ENCODE measurements at regions not wholly inside any gene's neighbourhood (a gene's known extent, or its start where the extent isn't known, plus 50 kb on each side); places are given as distances from the start of the nearest gene placed in this dataset.

DNA sequence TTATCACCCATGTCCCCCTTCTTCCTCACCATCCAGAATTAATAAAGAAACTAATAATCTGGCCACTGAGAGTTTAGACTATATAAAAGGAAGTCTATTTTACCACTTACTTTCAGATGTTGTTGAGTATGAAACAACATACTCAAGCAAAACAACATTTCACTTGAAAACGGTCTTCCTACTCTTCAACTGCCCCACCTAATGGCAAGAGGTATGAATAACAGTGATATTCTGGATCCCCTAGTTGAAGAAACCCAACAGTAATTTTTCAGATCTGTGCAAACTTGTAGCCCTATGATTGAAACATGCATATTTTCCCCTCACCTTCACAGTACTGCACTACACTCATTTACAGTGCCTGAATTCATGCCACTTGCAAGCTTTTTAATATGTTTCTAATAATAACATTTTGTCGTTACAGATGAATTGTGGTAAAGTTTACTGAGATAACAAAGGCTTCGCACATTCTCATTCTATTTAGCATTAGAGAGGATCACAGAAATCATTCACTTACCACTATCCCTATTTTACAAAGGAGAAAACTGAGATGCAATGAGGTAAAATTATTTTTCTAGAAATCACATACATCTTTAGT is 267.9 kb upstream of the PDE4D start:
- TF ChIP-seq, protein P1, sequence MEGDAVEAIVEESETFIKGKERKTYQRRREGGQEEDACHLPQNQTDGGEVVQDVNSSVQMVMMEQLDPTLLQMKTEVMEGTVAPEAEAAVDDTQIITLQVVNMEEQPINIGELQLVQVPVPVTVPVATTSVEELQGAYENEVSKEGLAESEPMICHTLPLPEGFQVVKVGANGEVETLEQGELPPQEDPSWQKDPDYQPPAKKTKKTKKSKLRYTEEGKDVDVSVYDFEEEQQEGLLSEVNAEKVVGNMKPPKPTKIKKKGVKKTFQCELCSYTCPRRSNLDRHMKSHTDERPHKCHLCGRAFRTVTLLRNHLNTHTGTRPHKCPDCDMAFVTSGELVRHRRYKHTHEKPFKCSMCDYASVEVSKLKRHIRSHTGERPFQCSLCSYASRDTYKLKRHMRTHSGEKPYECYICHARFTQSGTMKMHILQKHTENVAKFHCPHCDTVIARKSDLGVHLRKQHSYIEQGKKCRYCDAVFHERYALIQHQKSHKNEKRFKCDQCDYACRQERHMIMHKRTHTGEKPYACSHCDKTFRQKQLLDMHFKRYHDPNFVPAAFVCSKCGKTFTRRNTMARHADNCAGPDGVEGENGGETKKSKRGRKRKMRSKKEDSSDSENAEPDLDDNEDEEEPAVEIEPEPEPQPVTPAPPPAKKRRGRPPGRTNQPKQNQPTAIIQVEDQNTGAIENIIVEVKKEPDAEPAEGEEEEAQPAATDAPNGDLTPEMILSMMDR (tag by site-specific recombination; IDR thresholded peaks at IDR 0.05): no peak
- TF ChIP-seq ZBTB21 (tag by site-specific recombination; IDR thresholded peaks at IDR 0.05): no peak
- TF ChIP-seq ZNF121 (tag by site-specific recombination; IDR thresholded peaks at IDR 0.05): no peak
- no peak for TF ChIP-seq ZNF2 (tag by site-specific recombination; IDR thresholded peaks at IDR 0.05)
- TF ChIP-seq ZNF785 (tag by site-specific recombination; IDR thresholded peaks at IDR 0.05): no peak
- no peak for TF ChIP-seq SP2 (tag by site-specific recombination; IDR thresholded peaks at IDR 0.05)
- no peak for TF ChIP-seq ZNF416 (tag by site-specific recombination; IDR thresholded peaks at IDR 0.05)
- TF ChIP-seq, protein P2, sequence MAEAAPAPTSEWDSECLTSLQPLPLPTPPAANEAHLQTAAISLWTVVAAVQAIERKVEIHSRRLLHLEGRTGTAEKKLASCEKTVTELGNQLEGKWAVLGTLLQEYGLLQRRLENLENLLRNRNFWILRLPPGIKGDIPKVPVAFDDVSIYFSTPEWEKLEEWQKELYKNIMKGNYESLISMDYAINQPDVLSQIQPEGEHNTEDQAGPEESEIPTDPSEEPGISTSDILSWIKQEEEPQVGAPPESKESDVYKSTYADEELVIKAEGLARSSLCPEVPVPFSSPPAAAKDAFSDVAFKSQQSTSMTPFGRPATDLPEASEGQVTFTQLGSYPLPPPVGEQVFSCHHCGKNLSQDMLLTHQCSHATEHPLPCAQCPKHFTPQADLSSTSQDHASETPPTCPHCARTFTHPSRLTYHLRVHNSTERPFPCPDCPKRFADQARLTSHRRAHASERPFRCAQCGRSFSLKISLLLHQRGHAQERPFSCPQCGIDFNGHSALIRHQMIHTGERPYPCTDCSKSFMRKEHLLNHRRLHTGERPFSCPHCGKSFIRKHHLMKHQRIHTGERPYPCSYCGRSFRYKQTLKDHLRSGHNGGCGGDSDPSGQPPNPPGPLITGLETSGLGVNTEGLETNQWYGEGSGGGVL (tag by site-specific recombination; IDR thresholded peaks at IDR 0.05): no peak
- no peak for TF ChIP-seq ZNF677 (tag by site-specific recombination; IDR thresholded peaks at IDR 0.05)
